ENCODE measurements at regions not wholly inside any gene's neighbourhood (a gene's known extent, or its start where the extent isn't known, plus 50 kb on each side); places are given as distances from the start of the nearest gene placed in this dataset.

GRCh38 chr16:49926941-49927340 is 71.0 kb upstream of the ZNF423 start:
- TF ChIP-seq CTCF (IDR thresholded peaks at IDR 0.05) (no peak), POLR2AphosphoS5 (IDR thresholded peaks at IDR 0.05; ENCODE audit: low read depth, low read length) (no peak), TCF7L2 (IDR thresholded peaks at IDR 0.05; ENCODE audit: low read depth, low read length) (no peak), REST (IDR thresholded peaks at IDR 0.05; ENCODE audit: insufficient read depth in 1 of 2, low read depth in 2 of 2, low read length in 1 of 2) (no peak), SIN3A (IDR thresholded peaks at IDR 0.05; ENCODE audit: borderline replicate concordance, insufficient read depth, low read depth, low read length) (no peak)
